ENCODE measurements at regions not wholly inside any gene's neighbourhood (a gene's known extent, or its start where the extent isn't known, plus 50 kb on each side); places are given as distances from the start of the nearest gene placed in this dataset.

GRCh38 chr12:19030180-19030579 lies 99.4 kb upstream of the PLEKHA5 start:
- TF ChIP-seq CTCF (IDR thresholded peaks at IDR 0.05) (no peak), POLR2A (IDR thresholded peaks at IDR 0.05) (no peak)

Measured in vagina (tissue), 2 donors.